ENCODE measurements at regions not wholly inside any gene's neighbourhood (a gene's known extent, or its start where the extent isn't known, plus 50 kb on each side); places are given as distances from the start of the nearest gene placed in this dataset.

DNA sequence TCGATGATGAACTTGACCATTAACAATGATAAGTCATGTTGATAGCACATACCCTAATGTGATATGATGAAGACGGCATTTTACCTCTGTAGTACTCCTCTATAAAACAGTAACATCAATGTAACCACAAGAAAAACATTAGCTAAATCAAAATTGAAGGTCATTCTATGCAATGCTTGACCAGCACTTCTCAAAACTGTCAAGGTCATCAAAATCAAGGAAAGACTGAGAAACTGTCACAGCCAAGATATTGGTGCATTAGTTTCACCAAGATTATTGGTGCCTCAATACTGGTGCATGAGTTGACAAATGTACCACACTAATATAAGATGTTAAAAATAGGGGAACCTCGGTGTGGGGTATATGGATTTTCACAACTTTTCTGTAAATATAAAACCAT lies 251.1 kb upstream of the CNTN4 start:
- no peak overlapping the region for H3K27ac Mint-ChIP-seq (ENCODE audit: unreplicated experiment)
- no peaks in the 10 kb centered on the region for H3K36me3 Mint-ChIP-seq (ENCODE audit: low read depth, unreplicated experiment)
- H3K4me3 Mint-ChIP-seq (ENCODE audit: unreplicated experiment), result no peak overlapping the region
- TF ChIP-seq, protein P1, sequence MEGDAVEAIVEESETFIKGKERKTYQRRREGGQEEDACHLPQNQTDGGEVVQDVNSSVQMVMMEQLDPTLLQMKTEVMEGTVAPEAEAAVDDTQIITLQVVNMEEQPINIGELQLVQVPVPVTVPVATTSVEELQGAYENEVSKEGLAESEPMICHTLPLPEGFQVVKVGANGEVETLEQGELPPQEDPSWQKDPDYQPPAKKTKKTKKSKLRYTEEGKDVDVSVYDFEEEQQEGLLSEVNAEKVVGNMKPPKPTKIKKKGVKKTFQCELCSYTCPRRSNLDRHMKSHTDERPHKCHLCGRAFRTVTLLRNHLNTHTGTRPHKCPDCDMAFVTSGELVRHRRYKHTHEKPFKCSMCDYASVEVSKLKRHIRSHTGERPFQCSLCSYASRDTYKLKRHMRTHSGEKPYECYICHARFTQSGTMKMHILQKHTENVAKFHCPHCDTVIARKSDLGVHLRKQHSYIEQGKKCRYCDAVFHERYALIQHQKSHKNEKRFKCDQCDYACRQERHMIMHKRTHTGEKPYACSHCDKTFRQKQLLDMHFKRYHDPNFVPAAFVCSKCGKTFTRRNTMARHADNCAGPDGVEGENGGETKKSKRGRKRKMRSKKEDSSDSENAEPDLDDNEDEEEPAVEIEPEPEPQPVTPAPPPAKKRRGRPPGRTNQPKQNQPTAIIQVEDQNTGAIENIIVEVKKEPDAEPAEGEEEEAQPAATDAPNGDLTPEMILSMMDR (IDR thresholded peaks at IDR 0.05; ENCODE audit: unreplicated experiment), result no peak
- DNase-seq (ENCODE audit: low spot score), result no peak
- peaks cover 1% of the 10 kb centered on the region for H3K27me3 Mint-ChIP-seq (ENCODE audit: unreplicated experiment)
- H3K4me1 Mint-ChIP-seq (ENCODE audit: unreplicated experiment), result no peaks in the 10 kb centered on the region
- H3K9me3 Mint-ChIP-seq (ENCODE audit: unreplicated experiment), result peaks cover 13% of the 10 kb centered on the region

DNA sequence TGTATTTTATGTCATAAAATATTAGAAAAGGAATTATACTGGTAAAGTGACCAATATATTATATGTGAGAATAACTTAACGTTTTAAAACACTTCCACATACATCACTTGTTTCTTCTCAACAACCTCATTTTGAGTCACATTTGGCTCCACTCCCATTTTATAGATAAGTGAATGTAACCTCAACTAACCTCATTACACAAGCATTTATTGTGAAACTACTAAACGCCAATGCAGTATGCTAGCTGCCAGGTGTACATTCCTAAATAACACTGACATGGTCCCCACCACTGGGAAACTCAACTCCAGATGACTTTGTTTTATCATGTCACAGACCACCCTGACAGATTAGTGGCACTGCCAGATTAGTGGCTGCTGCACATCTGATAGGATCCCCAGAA lies 249.7 kb upstream of the CNTN4 start:
- peaks cover 7% of the 10 kb centered on the region for H3K9me3 Mint-ChIP-seq (ENCODE audit: unreplicated experiment)
- H3K27ac Mint-ChIP-seq (ENCODE audit: unreplicated experiment), result no peak overlapping the region
- no peaks in the 10 kb centered on the region for H3K36me3 Mint-ChIP-seq (ENCODE audit: low read depth, unreplicated experiment)
- DNase-seq (ENCODE audit: low spot score), result no peak
- TF ChIP-seq, protein P1 (IDR thresholded peaks at IDR 0.05; ENCODE audit: unreplicated experiment), result no peak
- H3K27me3 Mint-ChIP-seq (ENCODE audit: unreplicated experiment), result peaks cover 1% of the 10 kb centered on the region
- no peak overlapping the region for H3K4me3 Mint-ChIP-seq (ENCODE audit: unreplicated experiment)
- H3K4me1 Mint-ChIP-seq (ENCODE audit: unreplicated experiment), result no peaks in the 10 kb centered on the region

DNA sequence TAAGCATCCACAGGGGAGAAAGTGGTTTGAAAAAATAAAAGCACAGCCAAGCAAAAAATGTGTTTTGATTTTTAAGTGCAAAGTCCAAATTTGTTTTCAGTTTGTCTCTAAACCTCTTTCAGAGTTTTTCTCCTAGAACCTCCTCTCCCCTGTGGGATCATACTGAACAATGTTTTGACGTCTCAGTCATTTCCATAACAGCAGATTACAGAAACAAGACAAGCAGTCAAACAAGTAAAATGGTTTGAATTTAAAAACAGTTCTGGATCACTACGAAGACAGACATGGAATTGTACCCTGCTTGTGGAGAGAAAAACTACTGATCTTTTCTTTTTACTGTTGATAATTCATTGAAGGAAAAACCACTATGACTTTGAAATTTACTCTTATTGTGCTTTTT lies 245.7 kb upstream of the CNTN4 start:
- no peak for DNase-seq (ENCODE audit: low spot score)
- H3K4me1 Mint-ChIP-seq (ENCODE audit: unreplicated experiment), result no peaks in the 10 kb centered on the region
- no peak overlapping the region for H3K4me3 Mint-ChIP-seq (ENCODE audit: unreplicated experiment)
- no peak overlapping the region for H3K27ac Mint-ChIP-seq (ENCODE audit: unreplicated experiment)
- TF ChIP-seq, protein P1 (IDR thresholded peaks at IDR 0.05; ENCODE audit: unreplicated experiment), result no peak
- peaks cover 24% of the 10 kb centered on the region for H3K9me3 Mint-ChIP-seq (ENCODE audit: unreplicated experiment)
- H3K27me3 Mint-ChIP-seq (ENCODE audit: unreplicated experiment), result peaks cover 2% of the 10 kb centered on the region
- H3K36me3 Mint-ChIP-seq (ENCODE audit: low read depth, unreplicated experiment), result no peaks in the 10 kb centered on the region

- no peaks in the 10 kb centered on the region for H3K4me1 Mint-ChIP-seq (ENCODE audit: unreplicated experiment)
- no peaks in the 10 kb centered on the region for H3K36me3 Mint-ChIP-seq (ENCODE audit: low read depth, unreplicated experiment)
- H3K27ac Mint-ChIP-seq (ENCODE audit: unreplicated experiment), result no peak overlapping the region
- TF ChIP-seq, protein P1 (IDR thresholded peaks at IDR 0.05; ENCODE audit: unreplicated experiment), result no peak
- peaks cover 20% of the 10 kb centered on the region for H3K9me3 Mint-ChIP-seq (ENCODE audit: unreplicated experiment)
- peaks cover 2% of the 10 kb centered on the region for H3K27me3 Mint-ChIP-seq (ENCODE audit: unreplicated experiment)
- no peak overlapping the region for H3K4me3 Mint-ChIP-seq (ENCODE audit: unreplicated experiment)
- no peak for DNase-seq (ENCODE audit: low spot score)
Measured at GRCh38 chr3:1855841-1856240, 242.8 kb upstream of the CNTN4 start.

- Mint-ChIP-seq H3K9me3 (ENCODE audit: unreplicated experiment) (peaks cover 26% of the 10 kb centered on the region), H3K36me3 (ENCODE audit: low read depth, unreplicated experiment) (peaks cover 5% of the 10 kb centered on the region), H3K4me3 (ENCODE audit: unreplicated experiment) (no peak overlapping the region), H3K27ac (ENCODE audit: unreplicated experiment) (no peak overlapping the region), H3K4me1 (ENCODE audit: unreplicated experiment) (no peaks in the 10 kb centered on the region), H3K27me3 (ENCODE audit: unreplicated experiment) (no peaks in the 10 kb centered on the region)
- TF ChIP-seq, protein P1 (IDR thresholded peaks at IDR 0.05; ENCODE audit: unreplicated experiment), result no peak
- DNase-seq (ENCODE audit: low spot score), result no peak
Measured at GRCh38 chr3:1870738-1871137, 227.9 kb upstream of the CNTN4 start.

Measured in endothelial cell (in vitro differentiated cells).